OCI-LY1 (cell line): ENCODE measurements at regions not wholly inside any gene's neighbourhood (a gene's known extent, or its start where the extent isn't known, plus 50 kb on each side); places are given as distances from the start of the nearest gene placed in this dataset.

Experiments
- H2AFZ ChIP-seq: fragments of 200-600 bp; sonication (generic), shearing (Covaris generic); 2 replicates; pipeline ENCODE4 v1.6.0; 2014; ENCODE audit warnings: antibody characterized with exemption, mild to moderate bottlenecking, low read length
- H3F3A ChIP-seq: fragments of 200-600 bp; sonication (generic), shearing (Covaris generic); 2 replicates; pipeline ENCODE4 v1.6.0; 2014; ENCODE audit warnings: mild to moderate bottlenecking, antibody characterized with exemption, low read length, moderate library complexity; ENCODE audit not compliant: insufficient read depth
- H3K27ac ChIP-seq: fragments of 200-600 bp; sonication (generic); 2 replicates; pipeline ENCODE4 v1.5.1; 2014; ENCODE audit warnings: low read length, mixed run types, mild to moderate bottlenecking, low read depth; ENCODE audit not compliant: poor library complexity, severe bottlenecking
- H3K27me3 ChIP-seq: fragments of 200-600 bp; sonication (generic); 2 replicates; pipeline ENCODE4 v1.6.0; 2014; ENCODE audit warnings: antibody characterized with exemption, mild to moderate bottlenecking, low read length, moderate library complexity; ENCODE audit not compliant: insufficient read depth
- H3K36me3 ChIP-seq: fragments of 200-600 bp; sonication (generic); 2 replicates; pipeline ENCODE4 v1.6.1; 2014; ENCODE audit warnings: mild to moderate bottlenecking, antibody characterized with exemption, low read length, moderate library complexity, mixed read lengths; ENCODE audit not compliant: insufficient read depth
- H3K4me1 ChIP-seq: fragments of 200-600 bp; sonication (generic); 2 replicates; pipeline ENCODE4 v1.5.1; 2014; ENCODE audit warnings: mild to moderate bottlenecking, low read length, moderate library complexity; ENCODE audit not compliant: insufficient read depth, severe bottlenecking
- H3K4me2 ChIP-seq: fragments of 200-600 bp; sonication (generic), shearing (Covaris generic); 2 replicates; pipeline ENCODE4 v1.6.1; 2014; ENCODE audit warnings: low read length
- H3K4me3 ChIP-seq: fragments of 200-600 bp; sonication (generic); 2 replicates; pipeline ENCODE4 v1.5.1; 2014; ENCODE audit warnings: low read length, low read depth, mild to moderate bottlenecking, mixed read lengths; ENCODE audit not compliant: poor library complexity, severe bottlenecking
- H3K79me2 ChIP-seq: fragments of 200-600 bp; shearing (Covaris generic); 2 replicates; pipeline ENCODE4 v1.6.1; 2016; ENCODE audit warnings: mixed run types, low read length, mixed read lengths; ENCODE audit not compliant: insufficient read depth
- H3K9ac ChIP-seq: fragments of 200-600 bp; sonication (generic), shearing (Covaris generic); 2 replicates; pipeline ENCODE4 v1.6.1; 2014; ENCODE audit warnings: mild to moderate bottlenecking, low read length, mixed read lengths
- H3K9me2 ChIP-seq: fragments of 200-600 bp; sonication (generic), shearing (Covaris generic); 2 replicates; pipeline ENCODE4 v1.6.1; 2014; ENCODE audit warnings: low read depth, mild to moderate bottlenecking, low read length, mixed read lengths
- H3K9me3 ChIP-seq: fragments of 200-600 bp; shearing (Covaris generic); 2 replicates; pipeline ENCODE4 v1.6.1; 2014; ENCODE audit warnings: low read length, mixed read lengths
- H4K20me1 ChIP-seq: fragments of 200-600 bp; sonication (generic), shearing (Covaris generic); 2 replicates; pipeline ENCODE4 v1.6.0; 2016; ENCODE audit warnings: mild to moderate bottlenecking, low read length; ENCODE audit not compliant: insufficient read depth
- CTCF ChIP-seq: fragments of 200-600 bp; sonication (generic), shearing (Covaris generic); IDR thresholded peaks from 2 replicates; pipeline ENCODE4 v1.5.1; 2017; ENCODE audit warnings: mild to moderate bottlenecking, antibody characterized with exemption, low read length, moderate library complexity, mixed read lengths
- EZH2 ChIP-seq: fragments of 200-600 bp; sonication (generic), shearing (Covaris generic); IDR thresholded peaks from 2 replicates; pipeline ENCODE4 v1.8.0; 2017; ENCODE audit warnings: borderline replicate concordance, mixed run types, mild to moderate bottlenecking, antibody characterized with exemption, low read length, moderate library complexity, mixed read lengths

GRCh38 chr5:51986733-51987132 is 603.5 kb downstream of the ISL1 start:
- Histone ChIP-seq H3K9me2 (no peaks in the 10 kb centered on the region), H3K4me1 (no peaks in the 10 kb centered on the region), H3K9me3 (no peaks in the 10 kb centered on the region), H3K9ac (no peak overlapping the region), H3K36me3 (no peaks in the 10 kb centered on the region), H3F3A (no peaks in the 10 kb centered on the region), H3K4me2 (no peak overlapping the region), H4K20me1 (no peaks in the 10 kb centered on the region), H2AFZ (no peak overlapping the region), H3K79me2 (no peaks in the 10 kb centered on the region), H3K27me3 (no peaks in the 10 kb centered on the region), H3K27ac (no peak overlapping the region), H3K4me3 (no peak overlapping the region)
- TF ChIP-seq EZH2 (no peak), CTCF (no peak)

- TF ChIP-seq EZH2 (no peak), CTCF (no peak)
- Histone ChIP-seq H3K9ac (no peak overlapping the region), H2AFZ (no peak overlapping the region), H3F3A (no peaks in the 10 kb centered on the region), H3K79me2 (no peaks in the 10 kb centered on the region), H3K9me2 (no peaks in the 10 kb centered on the region), H3K4me3 (no peak overlapping the region), H3K4me2 (no peak overlapping the region), H3K27me3 (no peaks in the 10 kb centered on the region), H3K27ac (no peak overlapping the region), H3K9me3 (no peaks in the 10 kb centered on the region), H4K20me1 (no peaks in the 10 kb centered on the region), H3K36me3 (no peaks in the 10 kb centered on the region), H3K4me1 (no peaks in the 10 kb centered on the region)
These were observed 604.0 kb downstream of the ISL1 start for GRCh38 chr5:51987239-51987638.

DNA sequence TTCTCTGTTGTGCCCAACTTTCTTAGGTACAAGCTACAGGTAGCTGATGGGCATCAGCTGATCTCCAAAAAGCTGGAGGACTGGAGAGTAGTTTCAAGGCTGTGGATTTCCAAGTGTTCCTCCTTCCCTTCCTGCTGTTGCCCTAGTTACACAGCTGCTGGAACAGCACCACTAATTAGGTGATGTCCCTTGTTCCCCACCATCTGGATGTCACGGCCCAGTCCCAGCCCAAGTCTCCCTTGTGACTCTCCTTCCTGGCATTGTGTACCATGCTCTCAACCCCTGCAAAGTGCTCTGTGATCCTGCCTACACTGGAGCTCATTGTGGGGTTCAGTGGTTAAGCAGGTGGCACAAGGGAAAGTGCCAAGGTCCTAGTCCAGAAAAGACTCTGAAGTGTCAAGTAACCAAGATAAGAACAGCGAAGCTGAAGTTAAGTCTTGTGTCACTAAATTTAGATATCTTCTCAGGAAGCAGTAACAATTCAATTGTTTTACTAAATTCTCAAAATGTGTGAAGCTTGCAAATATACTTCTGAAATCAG is 604.5 kb downstream of the ISL1 start:
- no peaks in the 10 kb centered on the region for H3K9me3 ChIP-seq
- no peak overlapping the region for H3K9ac ChIP-seq
- H3K4me2 ChIP-seq: no peak overlapping the region
- H4K20me1 ChIP-seq: no peaks in the 10 kb centered on the region
- no peaks in the 10 kb centered on the region for H3K27me3 ChIP-seq
- no peak overlapping the region for H3K4me3 ChIP-seq
- no peaks in the 10 kb centered on the region for H3K4me1 ChIP-seq
- no peaks in the 10 kb centered on the region for H3K36me3 ChIP-seq
- TF ChIP-seq CTCF (no peak), EZH2 (no peak)
- H3K79me2 ChIP-seq: no peaks in the 10 kb centered on the region
- H3F3A ChIP-seq: no peaks in the 10 kb centered on the region
- no peak overlapping the region for H3K27ac ChIP-seq
- no peak overlapping the region for H2AFZ ChIP-seq
- H3K9me2 ChIP-seq: no peaks in the 10 kb centered on the region
